CD14-positive monocyte (primary cell): ENCODE measurements at regions not wholly inside any gene's neighbourhood (a gene's known extent, or its start where the extent isn't known, plus 50 kb on each side); places are given as distances from the start of the nearest gene placed in this dataset.

ENCODE experiments used
- DNase-seq, 3 donors: peaks; one replicate each; pipeline ENCODE4 v3.0.0-alpha.2; 2011 to 2022
- H2AFZ ChIP-seq: 2 replicates; pipeline ENCODE4 v1.6.0; 2012; ENCODE audit warnings: mild to moderate bottlenecking, low read depth, low read length, inconsistent platforms; ENCODE audit not compliant: insufficient read depth, poor library complexity, severe bottlenecking
- H3K27ac ChIP-seq, 2 donors: 1 replicate in 1 of 2; 2 replicates in 1 of 2; pipeline ENCODE4 v1.5.1; 2012 to 2013; ENCODE audit warnings: low read length in 2 of 2, control low read depth in 1 of 2, inconsistent platforms in 1 of 2, low read depth in 1 of 2, mild to moderate bottlenecking in 1 of 2
- H3K27me3 ChIP-seq, 2 donors: one replicate each; pipeline versions ENCODE4 v1.6.0 to v1.6.1; 2011 to 2013; ENCODE audit warnings: low read length in 2 of 2; ENCODE audit not compliant: control insufficient read depth in 2 of 2, insufficient read depth in 2 of 2
- H3K36me3 ChIP-seq, 2 donors: replicated peaks in 1 of 2; 1 replicate in 1 of 2; 2 replicates in 1 of 2; pipeline versions ENCODE4 v1.5.1 to v1.6.1; 2012 to 2013; ENCODE audit warnings: low read length in 2 of 2, control low read depth in 1 of 2, inconsistent platforms in 1 of 2, mild to moderate bottlenecking in 1 of 2; ENCODE audit not compliant: insufficient read depth in 2 of 2, control insufficient read depth in 1 of 2
- H3K4me1 ChIP-seq, 2 donors: 1 replicate in 1 of 2; 2 replicates in 1 of 2; pipeline versions ENCODE4 v1.5.1 to v1.6.1; 2012 to 2013; ENCODE audit warnings: low read length in 2 of 2, control low read depth in 1 of 2, inconsistent platforms in 1 of 2, mild to moderate bottlenecking in 1 of 2, moderate library complexity in 1 of 2; ENCODE audit not compliant: insufficient read depth in 2 of 2, control insufficient read depth in 1 of 2
- H3K4me2 ChIP-seq: replicated peaks from 2 replicates; pipeline ENCODE3; 2012; ENCODE audit warnings: low read length, moderate library complexity, mild to moderate bottlenecking; ENCODE audit not compliant: poor library complexity, severe bottlenecking; ENCODE audit errors: extremely low read depth
- H3K4me3 ChIP-seq, 3 experiments: fragments of 200-600 bp in 1 of 3; sonication (generic) in 1 of 3; replicated peaks in 1 of 3; 1 replicate in 2 of 3; 2 replicates in 1 of 3; pipeline ENCODE4 v1.5.1; 2011 to 2013; ENCODE audit warnings: low read length in 3 of 3, mild to moderate bottlenecking in 3 of 3, control low read depth in 2 of 3, low read depth in 2 of 3, inconsistent platforms in 1 of 3, moderate library complexity in 1 of 3
- H3K79me2 ChIP-seq: 2 replicates; pipeline ENCODE4 v1.6.0; 2012; ENCODE audit warnings: mild to moderate bottlenecking, control low read depth, inconsistent platforms, low read length, moderate library complexity; ENCODE audit not compliant: insufficient read depth
- H3K9ac ChIP-seq: 2 replicates; pipeline ENCODE4 v1.6.0; 2017; ENCODE audit warnings: low read length, mild to moderate bottlenecking; ENCODE audit not compliant: insufficient read depth, poor library complexity, severe bottlenecking
- H3K9me3 ChIP-seq, 2 donors: replicated peaks in 1 of 2; 1 replicate in 1 of 2; 2 replicates in 1 of 2; pipeline versions ENCODE4 v1.5.1 to v1.6.1; 2012 to 2013; ENCODE audit warnings: low read length in 2 of 2, control low read depth in 1 of 2; ENCODE audit not compliant: control insufficient read depth in 1 of 2, insufficient read depth in 1 of 2
- H4K20me1 ChIP-seq: 2 replicates; pipeline ENCODE4 v1.6.0; 2012; ENCODE audit warnings: mild to moderate bottlenecking, low read length, control low read depth, moderate library complexity; ENCODE audit not compliant: insufficient read depth
- H3K27ac Mint-ChIP-seq, 7 donors: one replicate each; pipeline ENCODE4 v1.8.0; 2020; ENCODE audit warnings: mild to moderate bottlenecking in 7 of 7, mixed read lengths in 7 of 7, moderate library complexity in 6 of 7, inconsistent platforms in 2 of 7
- H3K27me3 Mint-ChIP-seq, 3 donors: one replicate each; pipeline ENCODE4 v1.8.0; 2021 to 2022; ENCODE audit warnings: low read depth in 3 of 3, mild to moderate bottlenecking in 3 of 3, mixed read lengths in 3 of 3, moderate library complexity in 3 of 3, inconsistent platforms in 1 of 3
- H3K36me3 Mint-ChIP-seq, 2 donors: one replicate each; pipeline ENCODE4 v1.8.0; 2020; ENCODE audit warnings: mixed read lengths in 2 of 2, inconsistent platforms in 1 of 2, mild to moderate bottlenecking in 1 of 2
- H3K4me1 Mint-ChIP-seq: one replicate; pipeline ENCODE4 v1.8.0; 2020; ENCODE audit warnings: mild to moderate bottlenecking, mixed read lengths
- H3K4me3 Mint-ChIP-seq, 2 donors: one replicate each; pipeline ENCODE4 v1.8.0; 2020; ENCODE audit warnings: mild to moderate bottlenecking in 2 of 2, mixed read lengths in 2 of 2, moderate library complexity in 1 of 2
- H3K9me3 Mint-ChIP-seq, 7 donors: one replicate each; pipeline ENCODE4 v1.8.0; 2020 to 2022; ENCODE audit warnings: mixed read lengths in 7 of 7, mild to moderate bottlenecking in 6 of 7, moderate library complexity in 6 of 7, inconsistent platforms in 2 of 7
- CTCF ChIP-seq: fragments of 200-600 bp; IDR thresholded peaks from one replicate; pipeline ENCODE4 v1.8.0; 2022; ENCODE audit warnings: antibody characterized with exemption, mild to moderate bottlenecking
- WGBS: methylation state at CpG from one replicate; pipeline ENCODE4 v1.1.5; 2013; ENCODE audit warnings: missing lambda C conversion rate; ENCODE audit not compliant: insufficient coverage; 5-methylcytosine and 5-hydroxymethylcytosine counted together
- intact Hi-C, 2 donors: fragments of 100-400 bp; cut with micrococcal nuclease; formaldehyde crosslinking; loops; one replicate each; pipeline versions ENCODE4 v1.15.0 to v1.15.1; 2023

DNA sequence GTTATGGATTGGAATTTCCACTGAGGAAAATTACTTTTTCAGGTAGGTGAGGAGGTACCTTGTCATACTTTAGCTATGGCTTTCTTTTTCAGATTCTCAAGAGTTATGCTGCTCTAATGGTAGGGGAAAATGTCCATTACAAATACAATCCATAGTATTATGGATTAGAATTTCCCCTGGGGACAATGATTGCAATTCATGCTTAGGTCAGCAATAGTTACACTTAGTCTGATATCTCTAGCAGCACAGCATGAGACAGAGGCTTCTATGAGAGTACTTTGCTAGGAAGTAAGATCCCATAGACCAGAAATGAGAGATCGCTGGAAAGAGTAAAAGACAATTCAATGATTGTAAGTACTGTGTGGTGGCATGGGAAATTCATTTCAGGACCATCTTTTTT is 949.5 kb upstream of the CDH8 start:
- Histone ChIP-seq H3K36me3 (no peaks in the 10 kb centered on the region), H3K27ac (no peak overlapping the region), H3K9ac (no peak overlapping the region), H3K4me1 (no peaks in the 10 kb centered on the region), H3K4me2 (no peak overlapping the region), H3K27me3 (no peaks in the 10 kb centered on the region), H3K9me3 (no peaks in the 10 kb centered on the region), H2AFZ (no peak overlapping the region), H3K4me3 (no peak overlapping the region), H3K79me2 (no peaks in the 10 kb centered on the region), H4K20me1 (no peaks in the 10 kb centered on the region)
- Mint-ChIP-seq H3K27ac (no peak overlapping the region), H3K36me3 (no peaks in the 10 kb centered on the region), H3K4me1 (no peaks in the 10 kb centered on the region), H3K27me3 (peaks cover 0 to 2% (median 0%) of the 10 kb centered on the region in 3 donors), H3K4me3 (no peak overlapping the region), H3K9me3 (peaks cover 2 to 12% (median 6%) of the 10 kb centered on the region in 7 donors)
- no peak for DNase-seq
- whole genome bisulfite sequencing = no CpG with 5 or more reads among the region's 1 CpG
- no peak for TF ChIP-seq CTCF
- intact Hi-C loops = no loop called here

- Mint-ChIP-seq H3K4me3 (no peak overlapping the region), H3K36me3 (no peaks in the 10 kb centered on the region), H3K9me3 (peaks cover 1 to 10% (median 2%) of the 10 kb centered on the region in 7 donors), H3K4me1 (no peaks in the 10 kb centered on the region), H3K27ac (no peak overlapping the region), H3K27me3 (peaks cover 0 to 2% (median 0%) of the 10 kb centered on the region in 3 donors)
- H3K79me2 ChIP-seq = no peaks in the 10 kb centered on the region
- H3K4me1 ChIP-seq = no peaks in the 10 kb centered on the region
- H3K27ac ChIP-seq = no peak overlapping the region
- no peak overlapping the region for H2AFZ ChIP-seq
- H3K4me3 ChIP-seq = no peak overlapping the region
- intact Hi-C loops = no loop called here
- H3K36me3 ChIP-seq = no peaks in the 10 kb centered on the region
- no peak overlapping the region for H3K4me2 ChIP-seq
- DNase-seq = no peak
- H3K27me3 ChIP-seq = no peaks in the 10 kb centered on the region
- TF ChIP-seq CTCF = no peak
- no peaks in the 10 kb centered on the region for H3K9me3 ChIP-seq
- no peak overlapping the region for H3K9ac ChIP-seq
- H4K20me1 ChIP-seq = no peaks in the 10 kb centered on the region
These were observed 942.2 kb upstream of the CDH8 start for GRCh38 chr16:62978451-62978850.
